ENCODE measurements at regions not wholly inside any gene's neighbourhood (a gene's known extent, or its start where the extent isn't known, plus 50 kb on each side); places are given as distances from the start of the nearest gene placed in this dataset.

- TF ChIP-seq EP300 (IDR thresholded peaks at IDR 0.05) (no peak), CTCF (IDR thresholded peaks at IDR 0.05) (no peak), POLR2A (IDR thresholded peaks at IDR 0.05) (no peak)
These were observed 355.0 kb downstream of the PPP1R2C start for GRCh38 chrX:42422961-42423360.
